Liver (tissue), 3 donors: ENCODE measurements at regions not wholly inside any gene's neighbourhood (a gene's known extent, or its start where the extent isn't known, plus 50 kb on each side); places are given as distances from the start of the nearest gene placed in this dataset.

ENCODE experiments used
- CTCF ChIP-seq: fragments of 150-350 bp; IDR thresholded peaks from 2 replicates; pipeline ENCODE4 v1.5.1; 2017; ENCODE audit warnings: improper control_type of control experiment, low read depth, low read length; ENCODE audit not compliant: missing input control
- FOXA1 ChIP-seq: IDR thresholded peaks from 2 replicates; pipeline ENCODE4 v1.6.1; 2016; ENCODE audit warnings: antibody characterized with exemption
- HNF4G ChIP-seq: IDR thresholded peaks from 2 replicates; pipeline ENCODE4 v1.6.1; 2016; ENCODE audit warnings: antibody characterized with exemption
- RXRA ChIP-seq, 2 donors: IDR thresholded peaks; 2 replicates each; pipeline ENCODE4 v1.6.1; 2017 to 2018; ENCODE audit warnings: antibody characterized with exemption in 2 of 2, mild to moderate bottlenecking in 1 of 2
- SP1 ChIP-seq: IDR thresholded peaks from 2 replicates; pipeline ENCODE4 v1.6.1; 2018; ENCODE audit warnings: antibody characterized with exemption, mild to moderate bottlenecking
- TAF1 ChIP-seq: conservative IDR thresholded peaks from 2 replicates; pipeline ENCODE4 v1.6.1; 2016; ENCODE audit warnings: antibody characterized with exemption, mild to moderate bottlenecking
- YY1 ChIP-seq: IDR thresholded peaks from 2 replicates; pipeline ENCODE4 v1.6.1; 2016; ENCODE audit warnings: antibody characterized with exemption, mild to moderate bottlenecking
- donor health status: healthy.
- donor health status: healthy.

- TF ChIP-seq CTCF (no peak), SP1 (no peak), HNF4G (no peak), TAF1 (no peak), YY1 (no peak), FOXA1 (no peak), RXRA (IDR thresholded peaks at IDR 0.05) (no peak)
Measured at GRCh38 chr3:88704338-88704737, 403.1 kb upstream of the EPHA3 start.
